ENCODE measurements at regions not wholly inside any gene's neighbourhood (a gene's known extent, or its start where the extent isn't known, plus 50 kb on each side); places are given as distances from the start of the nearest gene placed in this dataset.
"Not testable (repeated sequence)": the region's sequence is repeated elsewhere in the genome, so short reads cannot be mapped to it uniquely, and the experiment has no call there.

DNA sequence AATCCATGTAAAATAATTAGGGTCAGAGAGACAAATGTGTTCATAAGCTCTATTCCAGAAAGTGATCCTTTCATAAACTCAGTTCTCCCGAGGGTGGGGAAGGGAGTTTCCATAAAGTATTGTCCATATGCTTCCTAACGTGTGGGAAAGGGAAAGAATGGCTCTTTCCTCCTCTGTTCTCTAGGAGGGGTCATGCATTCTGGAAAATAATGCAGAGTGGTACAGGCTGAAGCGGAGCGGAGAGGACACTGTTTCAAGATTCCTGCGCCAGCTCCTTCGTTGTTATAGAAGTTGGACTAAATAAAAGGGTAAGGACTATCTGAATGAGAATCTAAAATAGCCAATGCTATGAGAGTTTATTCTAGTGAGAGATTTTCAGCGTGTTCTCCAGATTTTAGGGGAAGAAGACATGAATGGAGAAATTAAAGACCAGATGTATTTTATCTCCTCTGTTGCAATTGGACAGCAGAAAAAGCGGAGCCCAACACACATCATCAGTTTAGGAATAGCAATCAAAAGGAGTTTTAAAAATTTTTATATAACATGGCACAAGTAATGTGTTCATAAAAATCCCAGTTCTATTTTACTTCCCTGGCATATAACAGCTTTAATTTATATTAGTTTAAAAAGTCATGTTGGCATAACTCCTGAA is 166.9 kb upstream of the MPDZ start:
- no peak for DNase-seq (ENCODE audit: low read depth)

DNA sequence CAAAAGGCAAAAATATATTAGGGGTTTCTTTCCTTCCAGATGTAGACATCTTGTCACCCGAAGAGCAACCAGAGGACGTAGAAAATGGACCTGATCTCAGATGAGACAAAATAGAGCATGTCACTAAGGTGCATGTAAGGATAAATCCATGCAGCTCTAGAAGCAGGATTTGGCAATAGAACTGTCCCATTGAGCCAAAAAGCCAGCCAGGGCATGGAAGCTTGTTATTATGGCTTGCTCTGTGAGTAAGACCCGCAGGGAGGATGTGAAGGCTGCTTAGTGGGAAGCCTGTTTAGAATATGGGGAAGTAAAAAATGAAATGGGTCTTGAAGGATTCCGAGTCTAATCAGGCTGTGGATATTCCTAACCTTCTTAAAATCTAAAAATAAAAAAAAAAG is 165.6 kb upstream of the MPDZ start:
- DNase-seq (ENCODE audit: low read depth): no peak

DNA sequence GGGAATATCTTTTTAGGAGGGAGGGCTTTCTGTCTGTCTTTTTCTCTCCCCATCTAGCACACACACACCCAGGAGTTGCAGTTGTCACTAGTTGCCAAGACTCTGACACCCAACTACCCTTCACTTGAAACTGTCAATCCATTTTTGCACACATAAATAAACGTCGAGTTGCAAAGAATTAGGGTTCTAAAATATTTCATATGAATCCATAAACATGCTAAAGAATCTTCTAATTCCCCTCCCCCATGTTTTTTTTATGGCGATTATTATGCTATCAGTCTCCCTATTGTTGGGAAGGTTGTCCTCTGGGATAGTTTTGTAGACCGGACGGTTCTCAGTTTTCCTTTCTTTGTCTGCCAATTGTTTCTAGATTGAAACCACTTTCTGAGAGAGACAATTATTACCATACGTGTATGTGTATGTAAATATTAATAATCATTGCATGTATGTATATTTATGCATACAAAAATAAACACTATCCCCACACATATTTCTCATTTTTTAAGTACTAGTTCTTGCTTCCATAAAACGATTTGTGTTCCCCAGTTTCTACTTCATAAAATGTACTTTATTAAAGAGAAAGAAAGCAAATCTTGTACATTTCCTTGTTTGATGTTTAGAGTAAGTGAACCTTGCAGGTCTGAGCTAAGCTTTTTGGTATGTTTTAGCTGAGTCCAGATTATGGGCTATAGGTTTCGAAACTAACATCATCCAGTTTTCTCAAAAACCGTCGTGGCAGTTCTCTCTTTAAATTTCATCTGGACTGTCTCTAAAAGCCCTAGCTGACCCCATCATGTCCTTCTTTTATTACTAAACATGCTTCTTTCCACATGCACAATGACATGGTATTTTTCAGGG is 165.0 kb upstream of the MPDZ start:
- no peak for DNase-seq (ENCODE audit: low read depth)

DNA sequence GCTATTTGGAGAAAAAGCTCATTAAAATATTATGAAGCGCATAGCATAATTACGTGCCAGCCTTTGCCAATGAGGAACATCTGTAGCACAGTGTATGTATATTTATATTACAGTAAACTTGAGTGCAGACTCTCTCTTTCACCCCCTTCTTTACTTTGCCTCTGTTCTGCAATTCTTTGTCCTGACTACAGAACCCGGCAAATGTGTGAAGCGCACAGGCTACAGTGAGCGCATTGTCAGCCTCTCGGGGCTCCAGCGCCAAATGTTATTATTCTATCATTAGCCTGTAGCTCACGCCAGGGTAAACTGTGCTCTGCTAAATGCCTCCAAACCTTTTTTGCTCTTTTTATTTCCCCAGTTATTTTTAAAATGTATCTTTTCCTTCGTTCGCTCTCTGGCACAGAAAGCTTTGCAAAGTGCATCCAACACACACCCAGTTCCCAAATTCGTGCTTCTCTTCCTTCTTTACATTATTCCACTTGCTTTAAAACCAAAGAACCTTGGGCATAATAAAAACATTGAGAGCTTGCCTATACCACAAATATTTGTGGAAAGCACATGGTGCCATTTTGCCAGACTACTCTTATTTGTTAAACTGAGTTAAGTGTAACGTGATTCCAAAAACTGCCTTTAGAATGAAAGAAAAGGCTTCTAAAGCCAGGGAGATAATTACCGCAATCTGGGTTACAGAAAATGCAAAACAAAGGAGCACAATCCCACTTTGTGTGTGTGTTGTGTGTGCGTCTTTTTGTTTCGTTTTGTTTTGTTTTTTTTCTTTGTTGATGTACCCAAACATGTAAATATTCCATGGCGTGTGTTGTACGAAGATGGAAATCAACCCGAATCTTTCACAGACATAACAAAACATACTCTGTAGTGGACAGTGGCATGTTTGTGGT is 164.1 kb upstream of the MPDZ start:
- no peak for DNase-seq (ENCODE audit: low read depth)

DNA sequence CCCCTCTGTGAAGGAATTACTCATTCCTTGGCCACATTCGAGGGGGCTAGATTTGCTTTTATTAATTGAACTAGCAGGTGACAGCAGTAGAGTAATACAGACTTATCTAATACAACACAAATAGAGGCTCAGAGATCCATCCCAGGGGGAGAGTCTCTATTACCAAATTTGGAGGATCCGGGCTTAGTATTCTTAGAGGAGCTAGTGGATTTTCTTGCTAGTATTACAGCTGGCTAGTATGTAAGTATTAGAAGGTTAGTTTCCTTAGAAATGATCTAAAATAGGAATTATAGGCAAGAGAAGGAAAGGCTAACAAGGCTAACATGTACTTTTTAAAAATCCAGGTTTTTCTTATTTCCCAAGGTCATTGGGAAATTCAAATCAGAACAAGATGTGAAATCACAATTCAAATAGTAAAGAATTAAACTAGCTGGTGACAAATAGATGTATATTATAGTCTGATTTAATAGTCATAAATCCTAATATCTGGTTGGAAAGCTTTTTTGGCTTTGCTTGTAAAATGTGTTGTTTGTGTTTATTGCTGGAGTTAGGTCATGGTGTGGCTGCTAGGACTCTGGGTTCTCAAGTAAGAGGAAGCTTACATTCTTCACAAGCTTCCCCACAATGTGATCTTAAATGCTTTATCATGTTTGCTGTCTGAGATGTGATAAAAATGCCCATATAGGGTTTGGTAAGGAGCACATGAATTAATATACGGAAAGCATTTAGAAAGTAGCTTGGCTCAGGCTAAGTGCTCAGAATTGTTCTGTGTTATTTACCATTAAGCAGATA is 160.4 kb upstream of the MPDZ start:
- no peak for DNase-seq (ENCODE audit: low read depth)

DNA sequence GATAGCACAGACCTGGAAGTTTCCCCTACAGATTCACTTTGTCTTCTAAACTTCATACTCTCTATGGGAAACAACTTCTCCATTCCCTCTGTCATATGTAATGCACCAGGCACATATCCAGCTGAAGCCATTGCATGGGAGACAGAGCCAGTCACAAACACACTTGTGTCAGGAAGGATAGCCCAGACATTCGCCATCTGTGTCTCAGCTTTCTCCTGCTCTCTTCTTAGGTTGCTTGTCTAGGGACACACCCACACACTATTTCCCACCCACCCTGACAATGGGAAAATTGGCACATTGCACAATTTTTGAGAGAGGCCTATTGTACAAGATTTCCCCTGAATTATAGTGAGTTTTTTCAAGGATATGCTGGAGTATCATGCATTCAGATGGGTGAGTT is 158.4 kb upstream of the MPDZ start:
- DNase-seq (ENCODE audit: low read depth): no peak

DNA sequence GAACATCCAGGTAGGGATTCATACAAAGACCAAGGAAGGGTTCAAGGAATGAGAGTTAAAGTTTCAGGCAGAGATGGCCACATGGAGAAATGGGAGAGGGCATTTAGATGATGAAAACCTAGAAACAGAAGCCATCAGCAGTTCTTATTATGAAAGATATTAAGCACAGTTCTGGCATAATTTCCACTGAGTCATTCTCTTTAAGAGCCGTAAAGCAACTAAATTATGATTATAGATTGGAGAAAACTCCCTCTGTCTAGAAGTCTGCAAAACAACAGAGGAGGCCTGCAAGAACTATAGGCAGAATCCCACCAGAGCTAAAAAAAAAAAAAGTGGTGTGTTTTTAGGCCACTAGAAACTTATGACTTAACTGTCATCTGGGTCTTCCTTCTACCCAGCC is 157.1 kb upstream of the MPDZ start:
- no peak for DNase-seq (ENCODE audit: low read depth)

DNA sequence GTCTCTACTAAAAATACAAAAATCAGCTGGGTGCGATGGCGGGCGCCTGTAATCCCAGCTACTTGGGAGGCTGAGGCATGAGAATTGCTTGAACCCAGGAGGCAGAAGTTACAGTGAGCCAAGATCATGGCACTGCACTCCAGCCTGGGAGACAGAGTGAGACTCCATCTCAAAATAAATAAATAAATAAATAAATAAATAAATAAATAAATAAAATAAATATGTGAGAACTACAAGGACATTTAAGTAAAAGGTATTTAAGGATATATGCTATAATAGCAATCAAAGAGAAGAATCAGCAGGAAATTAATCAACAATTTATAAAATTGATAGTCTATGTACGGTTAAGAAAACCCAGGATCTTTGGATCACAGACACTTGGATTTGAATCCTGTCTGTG is 154.0 kb upstream of the MPDZ start:
- not testable (repeated sequence) for DNase-seq (ENCODE audit: low read depth)

DNA sequence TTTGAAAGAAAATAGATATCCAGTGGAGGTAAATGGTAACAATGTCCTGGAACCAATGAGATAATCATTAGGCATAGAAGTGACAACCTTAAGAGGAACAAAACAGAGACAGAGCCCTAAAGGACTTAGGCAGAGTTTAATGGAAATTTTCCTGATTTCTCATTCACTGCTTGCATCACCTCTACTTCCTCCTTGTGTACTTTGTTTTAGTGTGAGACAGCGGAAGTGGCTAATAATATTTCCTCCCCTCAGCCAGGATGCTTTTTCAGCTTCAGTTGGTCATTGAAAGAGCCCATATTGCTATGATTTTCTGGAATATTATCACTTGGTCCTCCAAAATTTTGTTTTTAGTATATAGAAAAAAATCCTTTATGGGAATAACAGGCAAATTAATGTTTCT is 153.4 kb upstream of the MPDZ start:
- DNase-seq (ENCODE audit: low read depth): no peak

DNA sequence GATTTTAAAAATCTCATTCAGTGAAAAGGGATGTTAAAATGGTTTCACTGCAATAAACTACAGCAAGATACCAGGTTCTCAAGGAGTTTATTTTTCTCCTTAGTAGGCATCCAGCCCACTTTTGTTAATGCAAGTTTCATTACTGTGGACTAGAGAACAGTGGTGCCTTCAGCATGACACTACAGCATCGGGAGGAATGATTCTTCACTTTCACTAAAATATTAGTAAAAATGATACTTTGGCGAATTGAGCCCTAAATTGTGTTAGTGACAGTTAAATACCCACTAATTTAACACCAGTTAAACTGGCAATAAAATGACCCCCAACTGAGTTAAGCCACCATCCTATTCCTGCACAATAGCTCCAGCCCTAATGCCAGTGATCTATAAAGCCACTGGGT is 152.2 kb upstream of the MPDZ start:
- DNase-seq (ENCODE audit: low read depth): no peak

DNA sequence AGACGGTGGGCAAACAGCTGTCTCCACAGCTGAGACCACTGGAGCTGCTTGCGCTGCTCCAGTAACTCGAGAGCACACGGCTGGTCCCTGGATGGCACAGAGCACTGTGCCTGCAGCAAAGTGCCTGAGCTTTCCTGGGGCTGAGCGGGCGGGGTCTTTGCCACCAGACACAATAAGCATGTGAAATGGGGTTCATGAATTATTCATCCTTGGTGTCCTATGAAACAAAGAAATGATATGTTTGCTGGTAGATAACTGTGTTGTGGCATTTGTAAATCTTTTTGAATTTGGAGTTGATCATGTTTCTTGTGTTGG is 151.7 kb upstream of the MPDZ start:
- no peak for DNase-seq (ENCODE audit: low read depth)

DNA sequence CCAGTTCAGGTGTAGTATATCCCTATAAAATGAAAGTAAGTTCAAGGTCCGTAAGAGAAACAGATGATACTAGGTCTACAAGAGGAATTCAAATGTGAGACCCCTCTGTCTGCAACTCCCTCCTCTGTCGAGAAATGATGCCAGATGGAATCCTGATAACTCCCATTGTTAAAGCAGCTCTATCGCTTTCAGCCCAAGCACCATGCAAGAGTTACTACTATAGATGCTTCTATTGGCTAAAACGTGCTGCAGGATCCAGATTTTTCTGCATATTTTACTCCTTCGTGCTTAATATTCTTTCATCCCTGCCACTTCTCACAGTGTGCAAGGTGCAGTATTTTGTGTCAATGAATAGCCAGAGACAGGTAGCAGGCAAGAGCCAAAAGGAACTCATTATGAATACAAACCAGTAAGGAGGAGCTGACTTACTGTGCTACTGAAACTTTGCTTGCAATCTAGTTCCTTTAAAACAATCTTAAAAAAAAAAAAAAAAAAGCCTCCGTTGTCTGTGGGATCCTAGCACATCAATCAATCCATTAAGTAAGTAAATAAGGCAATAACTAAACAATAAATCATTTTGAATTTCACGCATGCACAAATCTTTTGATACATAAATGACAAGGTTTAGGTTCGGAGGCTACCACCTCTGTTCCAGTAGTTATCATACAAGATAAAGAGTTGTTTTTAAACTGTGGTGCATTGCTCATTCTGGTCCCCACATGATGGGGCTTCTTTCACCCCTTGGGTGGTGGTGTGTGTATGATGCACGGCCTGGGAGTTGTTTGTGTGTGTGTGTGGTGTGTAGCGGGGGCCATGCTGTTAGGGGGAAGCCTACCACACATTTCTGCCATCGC is 151.1 kb upstream of the MPDZ start:
- no peak for DNase-seq (ENCODE audit: low read depth)

DNA sequence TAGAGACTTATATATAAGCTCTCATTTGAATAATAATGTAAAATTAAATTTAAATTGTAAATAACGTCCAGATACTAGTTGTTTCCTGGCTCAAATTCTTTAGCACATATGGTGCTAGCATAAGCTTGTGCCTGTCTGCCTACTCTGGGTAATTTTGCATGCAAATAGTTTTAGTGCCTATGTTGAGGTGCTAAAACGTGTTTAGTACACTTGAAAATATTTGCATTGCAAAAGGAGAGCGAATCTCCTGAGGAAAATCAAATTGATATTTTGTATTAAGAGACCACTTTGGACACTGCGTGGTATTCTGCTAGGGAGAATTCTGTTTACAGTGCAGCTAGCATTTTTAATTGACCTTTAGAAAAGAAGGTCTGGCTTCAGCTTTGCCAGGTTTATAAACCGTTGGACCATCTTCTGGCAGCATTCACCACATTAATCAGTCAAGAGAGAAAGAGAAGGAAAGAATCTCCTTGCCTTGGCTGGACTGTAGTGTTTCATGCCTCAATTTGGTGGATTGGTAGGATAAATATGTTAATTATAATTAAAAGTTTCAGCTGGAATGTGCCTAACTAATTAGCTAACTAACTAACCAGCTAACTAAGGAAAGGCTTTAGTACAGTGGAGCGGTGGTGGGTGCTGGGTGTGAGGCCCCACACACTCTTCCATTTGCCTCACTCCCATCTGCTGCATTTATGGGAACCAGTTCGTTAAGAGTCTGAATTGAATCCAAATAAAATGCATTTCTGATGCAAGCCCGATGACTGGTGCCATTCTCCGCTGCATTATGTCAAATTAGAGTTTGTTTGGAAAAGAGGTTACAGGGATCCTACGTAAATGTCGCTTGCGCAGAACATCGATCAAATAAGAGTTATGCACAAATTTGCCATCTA is 150.1 kb upstream of the MPDZ start:
- no peak for DNase-seq (ENCODE audit: low read depth)

DNA sequence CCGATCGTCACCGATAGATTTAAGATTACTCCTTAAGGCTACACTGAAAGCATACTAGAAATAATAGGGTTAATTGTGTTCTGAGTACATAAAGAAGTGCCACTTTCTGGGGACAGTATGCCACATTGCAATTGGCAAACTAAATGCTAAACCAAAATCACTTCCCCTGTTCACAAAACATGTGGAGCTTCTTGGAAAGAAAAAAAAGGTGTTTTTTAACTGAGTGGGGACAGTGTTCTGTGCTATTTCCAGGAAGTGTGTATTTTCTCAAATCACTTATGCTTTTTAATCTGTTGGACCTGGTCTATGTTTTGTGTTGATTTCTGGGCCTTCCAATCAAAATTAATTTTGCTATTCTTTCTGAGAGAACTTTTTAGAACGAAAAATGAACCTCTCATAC is 149.3 kb upstream of the MPDZ start:
- no peak for DNase-seq (ENCODE audit: low read depth)

DNA sequence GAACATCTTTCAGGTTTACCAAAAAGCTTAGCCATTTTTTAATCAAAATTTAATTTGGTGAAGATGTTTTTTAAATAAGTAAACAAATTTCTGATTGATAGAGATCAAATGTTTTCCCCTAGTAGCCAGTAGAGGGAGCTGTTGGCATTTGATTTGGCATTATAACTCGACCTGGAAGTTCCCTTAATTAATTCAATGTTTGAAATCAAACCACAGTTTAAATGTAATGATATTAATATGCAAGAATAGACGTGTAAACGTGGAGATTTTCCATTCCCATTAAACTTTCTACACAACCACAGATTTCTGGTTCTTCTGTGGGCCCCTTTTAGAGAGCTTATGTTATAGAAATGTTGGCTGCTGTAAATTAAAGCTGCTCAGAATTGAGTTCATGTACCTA is 148.1 kb upstream of the MPDZ start:
- DNase-seq (ENCODE audit: low read depth): peak; percentile 40

DNA sequence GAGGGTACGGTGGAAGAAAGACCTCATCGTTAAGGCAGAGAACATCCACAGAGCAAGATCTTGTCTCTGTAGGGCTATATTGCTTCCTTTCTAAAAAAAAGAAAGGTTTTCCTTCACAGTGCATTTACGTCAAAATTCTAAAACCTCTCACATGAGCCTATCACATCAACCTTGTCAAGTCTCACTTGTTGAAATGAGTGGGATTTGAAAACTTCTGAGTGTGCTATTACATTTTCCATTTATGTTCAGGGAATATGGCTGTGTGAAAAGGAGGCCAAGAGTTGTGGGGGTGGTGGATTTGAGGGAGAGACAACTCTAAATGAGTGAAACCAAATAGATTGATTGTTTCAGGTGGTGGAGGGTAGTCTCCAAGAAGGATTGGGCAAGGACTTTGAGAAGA is 147.1 kb upstream of the MPDZ start:
- no peak for DNase-seq (ENCODE audit: low read depth)

DNA sequence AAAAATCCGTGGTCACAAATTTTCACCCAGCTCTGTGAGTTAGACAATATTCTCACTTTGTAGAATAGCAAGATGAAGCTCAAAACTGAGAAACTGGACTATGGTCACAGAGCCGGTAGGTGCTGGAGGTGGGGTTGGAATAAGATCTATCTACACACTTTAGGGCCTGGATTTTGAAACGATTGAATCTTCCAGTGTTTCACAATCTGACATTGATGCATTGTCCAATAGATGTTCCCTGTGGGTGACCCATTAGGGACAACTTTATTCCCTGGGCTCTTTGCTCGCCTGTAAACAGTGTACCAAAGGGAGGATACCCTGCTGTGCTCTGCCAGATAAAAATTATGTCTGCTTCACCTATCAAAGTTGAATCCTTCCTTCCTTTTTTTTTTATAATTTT is 145.4 kb upstream of the MPDZ start:
- DNase-seq (ENCODE audit: low read depth): no peak

DNA sequence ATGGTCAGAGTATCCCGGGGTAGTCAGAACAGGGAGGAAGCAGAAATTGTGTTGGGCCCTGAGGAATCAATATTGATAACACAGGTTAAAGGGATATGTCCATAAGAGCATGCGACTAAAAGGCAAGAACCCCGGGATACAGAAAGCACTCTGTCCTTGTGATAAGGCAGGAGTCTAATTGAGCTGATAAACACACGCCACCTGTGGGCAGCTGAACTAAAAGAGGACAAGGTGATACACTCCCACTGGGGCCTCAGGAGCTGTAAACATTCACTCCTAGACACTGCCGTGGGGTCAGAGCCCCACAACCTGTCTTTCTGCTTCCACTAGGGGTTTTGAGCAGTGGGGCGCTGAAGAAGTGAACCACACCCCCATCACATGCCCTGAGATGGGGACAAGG is 144.7 kb upstream of the MPDZ start:
- no peak for DNase-seq (ENCODE audit: low read depth)

DNA sequence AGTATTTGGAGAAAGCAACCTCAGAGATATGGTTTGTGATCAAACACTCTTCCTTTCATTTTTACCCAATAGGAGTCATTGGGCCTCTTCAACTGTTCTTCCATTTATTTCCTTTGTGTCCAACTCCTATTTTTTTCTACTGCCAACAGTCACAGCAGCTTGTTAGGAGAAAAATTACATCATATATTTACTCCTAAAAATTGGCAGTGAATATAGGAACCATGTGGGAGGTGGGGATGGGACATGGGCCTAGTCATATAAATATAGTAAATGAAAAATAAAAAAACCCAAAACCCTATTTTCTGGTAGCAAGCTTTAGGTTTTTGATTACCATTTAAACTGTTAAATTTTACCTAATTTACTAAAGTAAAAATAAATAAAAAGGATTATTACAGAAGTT is 134.9 kb upstream of the MPDZ start:
- no peak for DNase-seq (ENCODE audit: low read depth)

DNA sequence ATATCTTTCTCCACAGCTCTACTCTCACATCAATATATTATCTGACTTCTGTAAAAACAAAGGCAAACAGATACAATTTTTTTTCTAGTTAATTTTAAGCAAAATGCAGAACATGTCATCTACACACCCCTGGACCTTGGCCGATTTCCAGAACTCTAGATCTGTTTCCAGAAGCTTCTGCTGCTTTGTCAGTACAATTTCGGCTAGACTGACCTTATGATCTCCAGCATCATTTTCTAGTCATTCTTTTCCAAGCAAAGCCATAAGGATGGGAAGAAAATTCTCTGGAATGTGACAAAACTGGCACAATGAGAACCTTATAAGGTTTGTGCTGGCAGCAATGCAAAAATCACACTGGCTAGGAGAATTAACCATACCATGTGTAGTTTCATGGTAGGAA is 132.8 kb upstream of the MPDZ start:
- no peak for DNase-seq (ENCODE audit: low read depth)
